ENCODE measurements at regions not wholly inside any gene's neighbourhood (a gene's known extent, or its start where the extent isn't known, plus 50 kb on each side); places are given as distances from the start of the nearest gene placed in this dataset.
"Not testable (repeated sequence)": the region's sequence is repeated elsewhere in the genome, so short reads cannot be mapped to it uniquely, and the experiment has no call there.

DNA sequence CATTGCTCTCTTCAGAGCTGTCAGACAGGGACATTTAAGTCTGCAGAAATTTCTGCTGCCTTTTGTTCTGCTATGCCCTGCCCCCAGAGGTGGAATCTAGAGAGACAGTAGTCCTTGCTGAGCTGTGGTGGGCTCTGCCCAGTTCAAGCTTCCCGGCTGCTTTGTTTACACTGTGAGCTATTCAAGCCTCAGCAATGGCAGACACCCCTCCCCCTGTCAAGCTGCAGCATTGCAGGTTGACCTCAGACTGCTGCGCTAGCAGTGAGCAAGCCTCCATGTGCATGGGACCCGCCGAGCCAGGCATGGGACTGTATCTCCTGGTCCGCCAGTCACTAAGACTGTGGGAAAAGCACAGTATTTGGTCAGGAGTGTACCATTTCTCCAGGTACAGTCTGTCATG, 53.6 kb upstream of the MAPK10 start:
- DNase-seq (ENCODE audit: low spot score); in situ Hi-C loops (cut with HindIII; ENCODE audit: low sequenced_read_pairs): not testable (repeated sequence)

DNA sequence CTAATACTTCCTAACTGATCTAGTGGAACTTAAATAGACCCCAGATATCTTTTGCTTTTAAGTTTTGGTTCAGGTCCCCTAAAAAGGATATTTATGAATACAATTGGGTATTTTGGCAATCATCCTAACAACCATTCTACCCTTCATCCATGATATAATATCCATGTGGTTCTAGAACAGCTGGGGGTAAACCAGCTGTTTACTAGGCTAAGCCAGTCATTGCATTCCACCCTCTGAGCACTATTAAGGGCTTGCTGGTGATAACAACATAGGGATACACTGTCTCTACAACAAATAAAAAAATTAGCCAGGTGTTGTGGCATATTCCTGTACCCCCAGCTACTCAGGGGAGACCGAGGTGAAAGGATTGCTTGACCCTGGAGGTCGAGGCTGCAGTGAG, 54.8 kb upstream of the MAPK10 start:
- in situ Hi-C loops (cut with HindIII; ENCODE audit: low sequenced_read_pairs): no loop called here
- DNase-seq (ENCODE audit: low spot score): no peak

DNA sequence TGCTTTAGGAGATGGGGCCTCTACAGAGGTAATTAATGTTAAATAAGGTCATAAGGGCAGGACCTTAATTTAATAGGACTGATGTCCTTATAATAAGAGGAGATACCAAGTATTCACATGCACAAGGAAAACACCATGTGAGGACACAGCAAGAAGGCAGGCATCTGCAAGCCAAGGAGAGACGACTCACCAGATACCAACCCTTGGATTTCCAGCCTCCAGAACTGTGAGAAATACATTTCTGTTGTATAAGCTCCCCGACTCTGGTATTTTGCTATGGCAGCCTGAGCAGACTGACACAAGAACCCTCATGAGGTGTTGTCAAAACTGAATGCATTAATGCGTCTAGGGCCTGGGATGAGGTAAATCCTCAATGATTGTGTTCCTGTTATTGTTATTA, 56.2 kb upstream of the MAPK10 start:
- DNase-seq (ENCODE audit: low spot score): no peak
- in situ Hi-C loops (cut with HindIII; ENCODE audit: low sequenced_read_pairs): no loop called here

DNA sequence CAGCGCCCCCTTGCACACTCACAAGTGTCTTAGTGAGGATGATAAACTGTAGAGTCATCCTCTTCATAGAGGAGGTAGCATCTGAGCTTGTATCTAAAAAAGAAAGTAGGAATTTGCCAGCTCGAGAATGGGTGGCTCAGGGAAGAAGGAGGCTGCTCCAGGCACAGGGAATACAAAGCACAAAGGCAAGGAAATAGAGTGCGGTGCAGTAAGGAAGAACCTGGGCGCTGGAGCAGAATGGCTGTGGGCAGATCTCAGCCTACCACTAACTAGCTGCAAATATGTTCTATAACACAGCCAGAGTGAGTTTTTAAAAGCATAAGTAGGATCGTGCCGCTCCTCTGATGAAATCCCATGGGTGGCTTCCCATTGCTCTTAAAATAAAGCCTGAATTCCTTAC, 61.6 kb upstream of the MAPK10 start:
- DNase-seq (ENCODE audit: low spot score): no peak
- in situ Hi-C loops (cut with HindIII; ENCODE audit: low sequenced_read_pairs): no loop called here

- in situ Hi-C loops (cut with HindIII; ENCODE audit: low sequenced_read_pairs): no loop called here
- DNase-seq (ENCODE audit: low spot score): no peak
These were observed 71.8 kb upstream of the MAPK10 start for GRCh38 chr4:86431543-86432116.

DNA sequence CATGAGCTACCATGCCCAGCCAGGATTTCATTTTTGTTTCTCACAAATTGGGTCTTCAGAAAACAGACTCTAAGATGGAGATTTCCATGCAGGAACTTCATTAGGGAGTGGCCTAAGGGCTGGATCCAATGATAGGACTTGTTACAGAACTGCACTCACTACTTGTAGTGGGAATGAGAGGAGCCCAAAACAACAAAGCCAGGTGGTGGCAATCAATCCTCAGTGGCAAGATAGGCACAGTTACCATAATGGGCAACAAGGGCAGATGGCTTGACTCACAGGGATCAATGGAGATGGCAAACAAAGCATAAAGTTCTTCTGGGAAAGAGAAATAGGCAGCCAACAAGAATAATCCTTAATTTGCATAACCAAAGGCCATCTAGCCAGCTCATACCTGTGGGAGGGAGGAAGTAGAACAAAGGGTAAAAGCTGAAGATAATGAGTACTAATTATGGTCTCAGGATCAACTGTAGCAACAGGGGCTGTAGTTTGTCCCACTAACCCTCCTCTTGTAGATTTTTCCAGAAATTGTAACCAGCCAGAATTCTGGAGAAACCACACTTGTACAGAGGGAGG, 72.8 kb upstream of the MAPK10 start:
- in situ Hi-C loops (cut with HindIII; ENCODE audit: low sequenced_read_pairs): no loop called here
- DNase-seq (ENCODE audit: low spot score): no peak

- no peak for DNase-seq (ENCODE audit: low spot score)
- in situ Hi-C loops (cut with HindIII; ENCODE audit: low sequenced_read_pairs): no loop called here
These were observed 79.4 kb upstream of the MAPK10 start for GRCh38 chr4:86439293-86439692.

GRCh38 chr4:86441175-86441936, 81.5 kb upstream of the MAPK10 start:
- DNase-seq (ENCODE audit: low spot score): peak; percentile 8
- in situ Hi-C loops (cut with HindIII; ENCODE audit: low sequenced_read_pairs): no loop called here

DNA sequence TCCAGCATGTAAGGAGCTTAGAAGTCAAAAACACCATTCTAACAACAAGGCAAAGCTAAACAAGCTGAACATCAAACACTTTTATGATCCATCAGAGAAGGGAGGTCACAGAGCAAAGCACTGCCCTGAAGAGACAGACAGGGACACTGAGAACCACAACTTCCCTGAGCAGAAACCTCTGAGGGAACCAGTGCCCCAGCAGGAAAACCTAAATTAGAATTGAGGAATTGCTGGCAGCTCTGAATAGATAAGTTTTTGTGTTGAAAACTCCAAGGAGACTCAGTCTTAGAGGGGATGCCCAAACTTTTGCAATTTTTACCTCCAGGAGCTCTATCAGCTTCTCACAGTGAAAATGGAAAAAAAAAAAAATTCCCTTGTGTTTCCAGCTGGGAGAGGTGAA, 83.0 kb upstream of the MAPK10 start:
- no peak for DNase-seq (ENCODE audit: low spot score)
- in situ Hi-C loops (cut with HindIII; ENCODE audit: low sequenced_read_pairs): no loop called here

GRCh38 chr4:86443495-86443894, 83.6 kb upstream of the MAPK10 start:
- in situ Hi-C loops (cut with HindIII; ENCODE audit: low sequenced_read_pairs): no loop called here
- no peak for DNase-seq (ENCODE audit: low spot score)

DNA sequence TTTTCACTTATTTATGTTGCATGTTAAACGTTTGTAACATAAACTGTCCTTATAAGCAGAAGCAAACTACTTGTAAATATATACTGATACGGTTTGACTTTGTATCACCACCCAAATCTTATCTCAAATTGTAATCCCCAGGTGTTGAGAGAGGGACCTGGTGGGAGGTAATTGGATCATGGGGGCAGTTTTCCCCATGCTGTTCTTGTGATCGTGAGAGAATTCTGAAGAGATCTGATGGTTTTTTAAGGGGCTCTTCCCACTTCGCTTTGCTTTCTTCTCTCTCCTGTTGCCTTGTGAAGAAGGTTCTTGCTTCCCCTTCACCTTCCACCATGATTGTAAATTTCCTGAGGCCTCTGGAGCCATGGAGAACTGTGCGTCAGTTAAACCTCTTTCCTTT, 87.1 kb upstream of the MAPK10 start:
- in situ Hi-C loops (cut with HindIII; ENCODE audit: low sequenced_read_pairs): no loop called here
- DNase-seq (ENCODE audit: low spot score): no peak

- in situ Hi-C loops (cut with HindIII; ENCODE audit: low sequenced_read_pairs): no loop called here
- DNase-seq (ENCODE audit: low spot score): no peak
These were observed 89.0 kb upstream of the MAPK10 start for GRCh38 chr4:86448871-86449270.

DNA sequence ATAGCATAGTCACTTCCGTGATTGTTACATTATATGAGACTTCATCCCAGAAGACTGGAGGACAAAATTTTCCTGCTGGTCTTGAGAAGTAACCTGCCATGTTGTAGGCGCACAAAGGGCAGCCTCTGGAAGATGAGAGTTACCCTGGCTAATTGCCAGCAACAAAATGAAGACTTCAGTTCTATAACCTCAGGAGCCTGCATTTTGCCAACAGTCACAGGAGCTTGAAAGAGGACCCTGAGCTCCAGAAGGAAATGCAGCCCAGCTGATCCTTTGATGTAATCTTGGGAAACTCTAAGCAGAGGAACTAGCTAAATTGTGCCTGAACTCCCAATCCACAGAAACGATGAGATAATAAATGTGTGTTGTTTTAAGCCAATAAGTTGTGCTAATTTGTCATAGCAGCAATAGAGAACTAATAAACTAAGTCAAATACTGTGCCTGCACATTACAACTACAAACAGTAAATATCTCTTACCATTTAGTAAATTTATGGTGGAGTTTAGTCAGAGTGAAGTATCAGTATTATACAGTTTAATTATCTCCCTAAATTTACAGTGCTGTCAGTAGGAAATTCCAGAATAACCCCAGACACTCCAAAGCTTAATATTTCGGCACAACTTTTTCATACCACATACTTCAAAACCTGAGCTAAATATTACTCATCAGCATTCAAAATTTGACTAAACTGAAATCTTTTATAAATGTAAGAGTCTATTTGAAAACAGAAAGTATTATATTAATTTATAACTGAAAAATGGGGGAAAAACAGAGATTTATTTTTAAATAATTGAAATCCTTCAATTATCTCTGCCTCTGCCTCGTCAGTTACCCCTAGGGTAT, 90.1 kb upstream of the MAPK10 start:
- in situ Hi-C loops (cut with HindIII; ENCODE audit: low sequenced_read_pairs): no loop called here
- DNase-seq (ENCODE audit: low spot score): no peak

DNA sequence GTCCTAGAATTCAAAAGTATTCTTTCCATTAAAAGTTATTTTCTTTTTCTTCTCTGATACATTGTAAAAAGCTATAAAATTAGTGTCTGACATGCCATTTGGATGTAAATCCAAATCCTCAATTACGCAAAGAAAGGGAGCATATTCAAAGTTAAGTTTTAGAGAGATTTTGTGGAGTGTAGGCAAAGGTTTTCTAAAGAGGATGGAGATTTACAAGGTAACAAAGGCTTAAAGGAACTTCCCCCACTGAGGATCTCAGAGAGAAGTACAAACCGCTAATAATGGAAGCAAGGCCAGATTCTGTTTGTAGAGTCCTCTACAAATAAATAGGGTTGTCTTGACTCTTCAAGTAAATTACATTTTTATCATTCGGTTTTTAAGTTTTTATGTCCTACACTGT, 91.0 kb upstream of the MAPK10 start:
- in situ Hi-C loops (cut with HindIII; ENCODE audit: low sequenced_read_pairs): no loop called here
- no peak for DNase-seq (ENCODE audit: low spot score)

DNA sequence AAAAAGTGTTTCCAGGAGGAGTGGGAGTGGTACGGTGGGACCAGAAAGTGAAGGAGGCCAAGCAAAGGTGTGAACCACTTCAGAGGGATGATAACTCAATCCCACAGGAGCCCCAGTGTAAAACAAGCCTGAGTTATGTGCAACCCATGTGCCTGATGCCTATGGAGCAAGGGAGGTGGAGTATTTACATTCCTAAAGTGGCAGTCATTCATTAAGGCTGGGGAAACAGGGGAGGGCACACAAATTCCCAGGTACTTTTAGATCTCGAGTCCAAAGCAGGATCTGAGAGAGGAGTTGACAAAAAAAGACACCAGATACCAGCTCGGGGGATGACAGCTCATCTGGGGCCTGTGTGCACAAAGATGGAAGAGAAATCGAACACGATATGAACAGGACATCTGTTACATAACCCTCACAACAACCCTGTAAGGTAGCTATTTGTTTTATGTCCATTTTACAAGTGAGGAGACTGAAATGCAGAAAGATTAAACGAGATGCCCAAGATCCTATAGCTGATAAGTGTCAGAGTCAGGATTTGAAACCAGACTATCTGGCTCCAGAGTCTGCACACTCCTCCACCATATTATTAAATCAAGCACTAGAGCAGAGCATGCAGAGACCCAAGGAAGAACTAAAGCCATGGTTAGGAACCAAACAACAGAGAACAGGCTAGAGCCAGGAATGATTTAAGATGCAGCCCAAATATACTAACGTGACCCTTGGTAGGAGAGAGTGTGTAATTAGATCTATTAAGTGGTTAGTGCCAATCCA, 91.9 kb upstream of the MAPK10 start:
- DNase-seq (ENCODE audit: low spot score): no peak
- in situ Hi-C loops (cut with HindIII; ENCODE audit: low sequenced_read_pairs): no loop called here

- in situ Hi-C loops (cut with HindIII; ENCODE audit: low sequenced_read_pairs): no loop called here
- DNase-seq (ENCODE audit: low spot score): no peak
These were observed 92.6 kb upstream of the MAPK10 start for GRCh38 chr4:86452422-86452891.

- in situ Hi-C loops (cut with HindIII; ENCODE audit: low sequenced_read_pairs): no loop called here
These were observed 93.2 kb upstream of the MAPK10 start for GRCh38 chr4:86452924-86453531.

GRCh38 chr4:86453611-86454072, 93.8 kb upstream of the MAPK10 start:
- in situ Hi-C loops (cut with HindIII; ENCODE audit: low sequenced_read_pairs); DNase-seq (ENCODE audit: low spot score): not testable (repeated sequence)

More at GRCh38 chr4:86452924-86453531, 93.2 kb upstream of the MAPK10 start:
- no peak for DNase-seq (ENCODE audit: low spot score)

GRCh38 chr4:86461849-86462248, 102.0 kb upstream of the MAPK10 start:
- no peak for DNase-seq (ENCODE audit: low spot score)
- in situ Hi-C loops (cut with HindIII; ENCODE audit: low sequenced_read_pairs): no loop called here

Measured in G401 (cell line).